Retinal pigment epithelial cell (primary cell): ENCODE measurements at regions not wholly inside any gene's neighbourhood (a gene's known extent, or its start where the extent isn't known, plus 50 kb on each side); places are given as distances from the start of the nearest gene placed in this dataset.
"Not testable (repeated sequence)": the region's sequence is repeated elsewhere in the genome, so short reads cannot be mapped to it uniquely, and the experiment has no call there.

Experiments used
- DNase-seq: peaks from one replicate; pipeline ENCODE4 v3.0.0-alpha.2; 2010; ENCODE audit warnings: low read depth
- H3K4me3 ChIP-seq: 2 replicates; pipeline ENCODE4 v1.5.1; 2011; ENCODE audit warnings: mild to moderate bottlenecking, low read length, control low read depth, moderate library complexity
- CTCF ChIP-seq: conservative IDR thresholded peaks from 2 replicates; pipeline ENCODE4 v1.5.1; 2011; ENCODE audit warnings: low read depth, low read length, control low read depth, inconsistent platforms

- no peak overlapping the region for H3K4me3 ChIP-seq
- TF ChIP-seq CTCF: no peak
- no peak for DNase-seq
These were observed 99.3 kb upstream of the PLD5 start for GRCh38 chr1:242623756-242624155.

GRCh38 chr1:242623119-242623518 lies 98.6 kb upstream of the PLD5 start:
- TF ChIP-seq CTCF: no peak
- DNase-seq: no peak
- H3K4me3 ChIP-seq: no peak overlapping the region

- no peak overlapping the region for H3K4me3 ChIP-seq
- TF ChIP-seq CTCF: no peak
These were observed 88.8 kb upstream of the PLD5 start for GRCh38 chr1:242613266-242613815.

GRCh38 chr1:242610209-242610608 lies 85.7 kb upstream of the PLD5 start:
- no peak overlapping the region for H3K4me3 ChIP-seq
- TF ChIP-seq CTCF: no peak
- DNase-seq: no peak

More at GRCh38 chr1:242613266-242613815, 88.8 kb upstream of the PLD5 start:
- no peak for DNase-seq

- no peak overlapping the region for H3K4me3 ChIP-seq
- TF ChIP-seq CTCF: no peak
- DNase-seq: no peak
These were observed 81.0 kb upstream of the PLD5 start for GRCh38 chr1:242605521-242605920.

GRCh38 chr1:242602001-242602400 lies 77.5 kb upstream of the PLD5 start:
- H3K4me3 ChIP-seq: no peak overlapping the region
- TF ChIP-seq CTCF: no peak
- no peak for DNase-seq

GRCh38 chr1:242593756-242594155 lies 69.3 kb upstream of the PLD5 start:
- not testable (repeated sequence) for DNase-seq, H3K4me3 ChIP-seq

GRCh38 chr1:242586360-242586680 lies 61.8 kb upstream of the PLD5 start:
- no peak for TF ChIP-seq CTCF
- no peak for DNase-seq
- H3K4me3 ChIP-seq: no peak overlapping the region
